Tongue (tissue), 1 donor: ENCODE measurements at regions not wholly inside any gene's neighbourhood (a gene's known extent, or its start where the extent isn't known, plus 50 kb on each side); places are given as distances from the start of the nearest gene placed in this dataset.

Experiments
- DNase-seq: peaks from one replicate; pipeline ENCODE4 v3.0.0-alpha.2; 2015

GRCh38 chr5:44868541-44868940, 59.8 kb downstream of the MRPS30 start:
- DNase-seq, result no peak

- DNase-seq, result no peak
Observed at GRCh38 chr5:44869928-44870327, 61.2 kb downstream of the MRPS30 start.

GRCh38 chr5:44870430-44870829, 61.7 kb downstream of the MRPS30 start:
- DNase-seq, result no peak

- DNase-seq, result no peak
Observed at GRCh38 chr5:44871401-44871800, 62.7 kb downstream of the MRPS30 start.

- no peak for DNase-seq
Observed at GRCh38 chr5:44875661-44876605, 67.2 kb downstream of the MRPS30 start.

- DNase-seq, result no peak
Observed at GRCh38 chr5:44881266-44881665, 72.5 kb downstream of the MRPS30 start.

GRCh38 chr5:44884036-44884435, 75.3 kb downstream of the MRPS30 start:
- DNase-seq, result no peak

GRCh38 chr5:44885903-44886302, 77.2 kb downstream of the MRPS30 start:
- DNase-seq, result no peak

- DNase-seq, result no peak
Observed at GRCh38 chr5:44887722-44888121, 79.0 kb downstream of the MRPS30 start.

GRCh38 chr5:44888435-44888834, 79.7 kb downstream of the MRPS30 start:
- no peak for DNase-seq

- no peak for DNase-seq
Observed at GRCh38 chr5:44891116-44891515, 82.4 kb downstream of the MRPS30 start.

GRCh38 chr5:44900273-44900954, 91.7 kb downstream of the MRPS30 start:
- DNase-seq, result no peak

- no peak for DNase-seq
Observed at GRCh38 chr5:44907396-44907795, 98.6 kb downstream of the MRPS30 start.

GRCh38 chr5:44909004-44909403, 100.3 kb downstream of the MRPS30 start:
- DNase-seq, result no peak

GRCh38 chr5:44911501-44911900, 102.8 kb downstream of the MRPS30 start:
- DNase-seq, result no peak

GRCh38 chr5:44914221-44914620, 105.5 kb downstream of the MRPS30 start:
- no peak for DNase-seq

GRCh38 chr5:44919560-44919959, 110.8 kb downstream of the MRPS30 start:
- DNase-seq, result no peak

GRCh38 chr5:44927115-44927733, 118.5 kb downstream of the MRPS30 start:
- DNase-seq, result no peak

- DNase-seq, result no peak
Observed at GRCh38 chr5:44932922-44933585, 124.3 kb downstream of the MRPS30 start.

GRCh38 chr5:44933686-44934085, 124.9 kb downstream of the MRPS30 start:
- DNase-seq, result no peak

- no peak for DNase-seq
Observed at GRCh38 chr5:44935262-44935661, 126.5 kb downstream of the MRPS30 start.

GRCh38 chr5:44935871-44936270, 127.1 kb downstream of the MRPS30 start:
- no peak for DNase-seq
